OCI-LY7 (cell line): ENCODE measurements at regions not wholly inside any gene's neighbourhood (a gene's known extent, or its start where the extent isn't known, plus 50 kb on each side); places are given as distances from the start of the nearest gene placed in this dataset.

ENCODE experiments used
- BruUV-seq: library from RNA; stranded (reverse); fragments of 400-500 nt; replicated peaks from 2 replicates; lab custom pipeline; 2021; lab: Mats Ljungman, UMichigan
- CTCF ChIA-PET: fragments of 300-600 bp; sonication (Branson Sonifier 250); formaldehyde crosslinking; loops from one replicate; lab custom pipeline; 2022; ENCODE audit warnings: antibody characterized with exemption; ENCODE audit not compliant: unreplicated experiment; lab: Charles Lee
- POLR2A ChIA-PET: fragments of 300-600 bp; sonication (Branson Sonifier 250); formaldehyde crosslinking; loops from one replicate; lab custom pipeline; 2022; ENCODE audit warnings: antibody characterized with exemption; lab: Charles Lee
- DNase-seq: peaks from one replicate; pipeline ENCODE4 v3.0.0-alpha.2; 2015; ENCODE audit warnings: low spot score
- H2AFZ ChIP-seq: fragments of 200-600 bp; sonication (generic), shearing (Covaris generic); 2 replicates; pipeline ENCODE4 v1.6.1; 2014; ENCODE audit warnings: mild to moderate bottlenecking, antibody characterized with exemption, low read length, moderate library complexity
- H3K27ac ChIP-seq: fragments of 200-600 bp; sonication (generic); 2 replicates; pipeline ENCODE4 v1.5.1; 2014; ENCODE audit warnings: mixed run types, low read depth, mild to moderate bottlenecking, moderate library complexity, low read length, inconsistent platforms; ENCODE audit not compliant: poor library complexity, severe bottlenecking
- H3K36me3 ChIP-seq: fragments of 200-600 bp; sonication (generic); 2 replicates; pipeline ENCODE4 v1.6.1; 2014; ENCODE audit warnings: mild to moderate bottlenecking, antibody characterized with exemption, low read length, moderate library complexity, mixed read lengths; ENCODE audit not compliant: insufficient read depth
- H3K4me1 ChIP-seq: fragments of 200-600 bp; sonication (generic); 2 replicates; pipeline ENCODE4 v1.5.1; 2014; ENCODE audit warnings: mild to moderate bottlenecking, low read length; ENCODE audit not compliant: insufficient read depth, poor library complexity, severe bottlenecking
- H3K4me2 ChIP-seq: fragments of 200-600 bp; sonication (generic); 2 replicates; pipeline ENCODE4 v1.6.1; 2014; ENCODE audit warnings: mild to moderate bottlenecking, low read length
- H3K4me3 ChIP-seq: fragments of 200-600 bp; sonication (generic); 2 replicates; pipeline ENCODE4 v1.5.1; 2014; ENCODE audit warnings: mild to moderate bottlenecking, low read depth, low read length; ENCODE audit not compliant: poor library complexity, severe bottlenecking
- H3K79me2 ChIP-seq: fragments of 200-600 bp; sonication (generic); 2 replicates; pipeline ENCODE4 v1.6.1; 2016; ENCODE audit warnings: low read depth, mild to moderate bottlenecking, low read length, moderate library complexity, mixed read lengths; ENCODE audit not compliant: insufficient read depth
- H3K9me2 ChIP-seq: fragments of 200-600 bp; sonication (generic); 2 replicates; pipeline ENCODE4 v1.6.1; 2016; ENCODE audit warnings: mild to moderate bottlenecking, low read length, mixed read lengths; ENCODE audit not compliant: insufficient read depth
- H3K9me3 ChIP-seq: fragments of 200-600 bp; sonication (generic); 2 replicates; pipeline ENCODE4 v1.6.1; 2014; ENCODE audit warnings: mild to moderate bottlenecking, mixed run types, low read length, mixed read lengths
- H4K20me1 ChIP-seq: fragments of 200-600 bp; sonication (generic); 2 replicates; pipeline ENCODE4 v1.6.1; 2014; ENCODE audit warnings: mild to moderate bottlenecking, antibody characterized with exemption, low read length, moderate library complexity, mixed read lengths; ENCODE audit not compliant: insufficient read depth
- CTCF ChIP-seq: fragments of 200-600 bp; sonication (generic); conservative IDR thresholded peaks from 2 replicates; pipeline ENCODE4 v1.5.1; 2014; ENCODE audit warnings: mild to moderate bottlenecking, antibody characterized with exemption, low read length, moderate library complexity, mixed read lengths
- EZH2phosphoT487 ChIP-seq: fragments of 200-600 bp; sonication (generic); IDR thresholded peaks from 2 replicates; pipeline ENCODE4 v1.6.1; 2018; ENCODE audit warnings: low read depth, borderline replicate concordance, mild to moderate bottlenecking, mixed run types, antibody characterized with exemption, low read length, moderate library complexity, mixed read lengths
- intact Hi-C: fragments of 100-400 bp; cut with micrococcal nuclease; formaldehyde crosslinking; loops from one replicate; pipeline ENCODE4 v1.10.0; 2022; ENCODE audit not compliant: unreplicated experiment

- intact Hi-C loops: no loop called here
- H3K27ac ChIP-seq: no peak overlapping the region
- TF ChIP-seq EZH2phosphoT487: no peak
- no peak for TF ChIP-seq CTCF
- no peak overlapping the region for H2AFZ ChIP-seq
- 0 out of 2 replicates have a peak, but pooled peaks cover 4% of the 10 kb centered on the region for H3K79me2 ChIP-seq
- H3K4me2 ChIP-seq: no peak overlapping the region
- H4K20me1 ChIP-seq: no peaks in the 10 kb centered on the region; the same call in 1 of the 2 replicates
- H3K4me1 ChIP-seq: no peaks in the 10 kb centered on the region
- POLR2A ChIA-PET: interaction anchor here (1.3 kb wide), 1 partner anchor 8 kb away, joined by 3 read pairs; no protein-coding TSS in a partner anchor
- H3K9me2 ChIP-seq: no peaks in the 10 kb centered on the region
- CTCF ChIA-PET: no interaction called here
- no peaks in the 10 kb centered on the region for H3K36me3 ChIP-seq
- no peaks in the 10 kb centered on the region for H3K9me3 ChIP-seq
- no peak for DNase-seq
- no TSS peak for BruUV-seq
- H3K4me3 ChIP-seq: no peak overlapping the region
Observed at GRCh38 chr14:89540009-89540829, 123.2 kb upstream of the FOXN3 start.

- Histone ChIP-seq H3K36me3 (peaks cover 6% of the 10 kb centered on the region), H3K4me2 (no peak overlapping the region), H3K4me1 (no peaks in the 10 kb centered on the region), H3K4me3 (no peak overlapping the region), H3K9me2 (no peaks in the 10 kb centered on the region), H3K79me2 (0 out of 2 replicates have a peak, but pooled peaks cover 4% of the 10 kb centered on the region), H3K9me3 (no peaks in the 10 kb centered on the region), H3K27ac (no peak overlapping the region), H4K20me1 (no peaks in the 10 kb centered on the region; the same call in 1 of the 2 replicates), H2AFZ (no peak overlapping the region)
- ChIA-PET POLR2A (no interaction called here), CTCF (no interaction called here)
- intact Hi-C loops: no loop called here
- no peak for DNase-seq
- BruUV-seq: no TSS peak
- TF ChIP-seq EZH2phosphoT487 (no peak), CTCF (peak; percentile 46)
Observed at GRCh38 chr14:89537911-89538310, 120.9 kb upstream of the FOXN3 start.
